Body of pancreas (tissue), 4 donors: ENCODE measurements at regions not wholly inside any gene's neighbourhood (a gene's known extent, or its start where the extent isn't known, plus 50 kb on each side); places are given as distances from the start of the nearest gene placed in this dataset.

Source experiments
- ATAC-seq: fragments of 150-250 bp; one replicate; pipeline ENCODE4 v1.9.1; 2016
- DNase-seq, 4 donors: peaks; one replicate each; pipeline ENCODE4 v3.0.0-alpha.2; 2019
- H3K27ac ChIP-seq, 4 donors: fragments of 200-600 bp; sonication (generic); 1 replicate in 3 of 4; 2 replicates in 1 of 4; pipeline versions ENCODE4 v1.5.1 to v1.6.1; 2016 to 2019; ENCODE audit warnings: mild to moderate bottlenecking in 1 of 4, mixed read lengths in 1 of 4, moderate library complexity in 1 of 4
- H3K27me3 ChIP-seq, 2 donors: fragments of 200-600 bp; sonication (generic); one replicate each; pipeline ENCODE4 v1.6.0; 2016; ENCODE audit warnings: mild to moderate bottlenecking in 1 of 2
- H3K36me3 ChIP-seq, 2 donors: fragments of 200-600 bp; sonication (generic); replicated peaks in 1 of 2; 2 replicates each; pipeline ENCODE4 v1.5.1; 2016; ENCODE audit warnings: low read depth in 2 of 2; ENCODE audit not compliant: insufficient read depth in 1 of 2
- H3K4me1 ChIP-seq: fragments of 200-600 bp; sonication (generic); one replicate; pipeline ENCODE4 v1.6.0; 2016
- H3K4me3 ChIP-seq, 2 donors: fragments of 200-600 bp; sonication (generic); 1 replicate in 1 of 2; 2 replicates in 1 of 2; pipeline ENCODE4 v1.5.1; 2016 to 2019
- H3K9me3 ChIP-seq, 3 donors: fragments of 200-600 bp; sonication (generic); 1 replicate in 2 of 3; 2 replicates in 1 of 3; pipeline ENCODE4 v1.5.1; 2016
- POLR2A ChIP-seq, 3 donors: fragments of 450-650 bp; IDR thresholded peaks; one replicate each; pipeline ENCODE4 v1.6.1; 2016; ENCODE audit warnings: antibody characterized with exemption in 3 of 3, mild to moderate bottlenecking in 2 of 3
- WGBS, 2 donors: methylation state at CpG; one replicate each; pipeline ENCODE4 v1.1.5; 2017; 5-methylcytosine and 5-hydroxymethylcytosine counted together
- intact Hi-C: fragments of 100-400 bp; cut with DNase I; formaldehyde crosslinking; loops from one replicate; pipeline ENCODE4 v1.15.1; 2023
- TF ChIP-seq, protein P1 (sequence below), 7 experiments: fragments of 450-650 bp in 4 of 7; fragments of 200-600 bp in 3 of 7; sonication (generic) in 3 of 7; IDR thresholded peaks; one replicate each; pipeline ENCODE4 v1.5.1; 2016 to 2019; ENCODE audit warnings: antibody characterized with exemption in 7 of 7

DNA sequence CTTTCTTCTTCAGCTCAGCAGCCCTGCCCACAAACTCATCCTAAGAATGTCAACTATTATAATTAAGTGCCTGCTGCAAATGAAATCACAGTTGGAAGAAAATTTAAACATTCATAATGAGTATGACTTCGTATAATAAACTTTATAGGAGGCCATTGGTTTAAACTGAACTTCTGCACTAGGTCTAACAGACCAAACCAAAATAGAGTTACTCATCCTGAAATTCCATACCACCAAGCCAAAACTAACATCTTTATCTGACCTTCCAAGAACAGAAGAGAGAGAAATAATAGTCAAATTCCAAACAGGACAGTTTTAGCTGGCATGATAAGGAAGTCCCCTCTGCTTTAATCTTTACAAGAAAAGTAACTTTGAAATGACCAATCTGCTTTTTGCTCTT lies 472.4 kb upstream of the PRMT6 start:
- Histone ChIP-seq H3K27ac (no peak overlapping the region), H3K36me3 (no peaks in the 10 kb centered on the region), H3K9me3 (no peaks in the 10 kb centered on the region), H3K27me3 (no peaks in the 10 kb centered on the region), H3K4me1 (no peaks in the 10 kb centered on the region), H3K4me3 (no peak overlapping the region)
- DNase-seq (no peak), ATAC-seq (no peak)
- TF ChIP-seq, protein P1, sequence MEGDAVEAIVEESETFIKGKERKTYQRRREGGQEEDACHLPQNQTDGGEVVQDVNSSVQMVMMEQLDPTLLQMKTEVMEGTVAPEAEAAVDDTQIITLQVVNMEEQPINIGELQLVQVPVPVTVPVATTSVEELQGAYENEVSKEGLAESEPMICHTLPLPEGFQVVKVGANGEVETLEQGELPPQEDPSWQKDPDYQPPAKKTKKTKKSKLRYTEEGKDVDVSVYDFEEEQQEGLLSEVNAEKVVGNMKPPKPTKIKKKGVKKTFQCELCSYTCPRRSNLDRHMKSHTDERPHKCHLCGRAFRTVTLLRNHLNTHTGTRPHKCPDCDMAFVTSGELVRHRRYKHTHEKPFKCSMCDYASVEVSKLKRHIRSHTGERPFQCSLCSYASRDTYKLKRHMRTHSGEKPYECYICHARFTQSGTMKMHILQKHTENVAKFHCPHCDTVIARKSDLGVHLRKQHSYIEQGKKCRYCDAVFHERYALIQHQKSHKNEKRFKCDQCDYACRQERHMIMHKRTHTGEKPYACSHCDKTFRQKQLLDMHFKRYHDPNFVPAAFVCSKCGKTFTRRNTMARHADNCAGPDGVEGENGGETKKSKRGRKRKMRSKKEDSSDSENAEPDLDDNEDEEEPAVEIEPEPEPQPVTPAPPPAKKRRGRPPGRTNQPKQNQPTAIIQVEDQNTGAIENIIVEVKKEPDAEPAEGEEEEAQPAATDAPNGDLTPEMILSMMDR (IDR thresholded peaks at IDR 0.05) = no peak
- intact Hi-C loops = no loop called here
- WGBS, 2 donors = 35 to 37% methylated on average over 1 of the region's 1 CpG

DNA sequence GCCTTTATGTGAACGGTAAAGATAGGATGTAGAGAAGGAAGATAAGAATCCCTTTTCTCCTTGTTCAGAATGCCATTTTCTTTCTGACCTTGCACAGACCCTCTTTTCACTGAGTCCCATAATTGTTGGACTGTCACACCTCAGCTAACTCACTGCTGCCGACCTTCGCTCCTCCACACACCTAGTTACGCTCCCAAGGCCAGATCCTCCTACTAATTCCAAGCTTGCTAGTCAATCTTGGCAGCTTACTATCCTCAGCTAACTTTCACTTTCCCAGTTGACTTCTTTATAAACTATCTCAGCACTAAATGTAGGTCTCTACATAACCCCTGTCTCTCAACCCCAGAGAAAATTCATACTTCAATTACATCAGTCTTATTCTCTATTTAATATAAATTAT lies 471.8 kb upstream of the PRMT6 start:
- no peak for DNase-seq
- Histone ChIP-seq H3K9me3 (no peaks in the 10 kb centered on the region), H3K4me1 (no peaks in the 10 kb centered on the region), H3K27ac (no peak overlapping the region), H3K27me3 (no peaks in the 10 kb centered on the region), H3K4me3 (no peak overlapping the region), H3K36me3 (no peaks in the 10 kb centered on the region)
- no peak for ATAC-seq
- TF ChIP-seq, protein P1 (IDR thresholded peaks at IDR 0.05) = no peak
- TF ChIP-seq POLR2A (IDR thresholded peaks at IDR 0.05) = no peak
- intact Hi-C loops = no loop called here
- 37 to 46% methylated on average over 4 of the region's 4 CpGs for WGBS, 2 donors

DNA sequence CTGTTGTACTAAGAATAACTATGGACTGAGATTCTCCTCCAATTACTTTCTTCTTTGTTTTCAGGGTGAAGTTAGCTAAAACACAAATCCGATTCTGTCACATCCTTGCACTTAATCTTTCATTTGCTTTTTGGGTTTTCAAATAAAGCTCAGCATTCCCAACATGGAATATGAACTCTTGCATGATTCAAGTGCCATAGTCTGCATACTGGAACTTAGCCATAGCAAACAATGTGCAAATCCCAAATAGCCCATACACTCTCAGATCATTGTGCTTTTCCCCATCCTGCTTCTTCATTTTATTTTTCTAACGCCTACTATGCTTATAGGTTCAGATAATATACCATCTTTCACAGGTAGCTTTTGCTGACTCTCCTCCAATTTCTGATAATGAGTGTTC lies 455.8 kb upstream of the PRMT6 start:
- intact Hi-C loops = no loop called here
- Histone ChIP-seq H3K4me1 (no peaks in the 10 kb centered on the region), H3K36me3 (no peaks in the 10 kb centered on the region), H3K27me3 (no peaks in the 10 kb centered on the region), H3K9me3 (no peaks in the 10 kb centered on the region), H3K27ac (no peak overlapping the region), H3K4me3 (no peak overlapping the region)
- WGBS, 2 donors = 26 to 37% methylated on average over 2 of the region's 2 CpGs
- ATAC-seq (no peak), DNase-seq (no peak)
- TF ChIP-seq POLR2A (IDR thresholded peaks at IDR 0.05) = no peak
- TF ChIP-seq, protein P1 (IDR thresholded peaks at IDR 0.05) = no peak

DNA sequence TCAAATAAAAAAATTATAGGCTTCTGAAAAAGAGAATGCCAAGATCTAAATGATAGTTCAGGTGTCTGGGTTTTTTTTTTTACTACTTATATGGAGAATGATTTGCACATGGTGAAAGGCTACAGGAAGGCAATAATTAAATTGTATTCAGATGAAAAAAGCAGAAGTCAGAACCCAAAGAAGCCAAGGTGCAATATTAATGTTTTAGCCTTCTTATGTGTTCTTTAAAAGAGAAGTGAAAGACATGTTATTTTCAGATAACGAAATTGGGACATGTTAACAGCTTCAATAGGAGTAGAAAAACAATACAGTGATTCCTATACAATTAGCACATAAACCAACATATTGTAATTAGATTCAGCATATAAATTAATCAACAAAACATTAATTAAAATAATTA lies 452.9 kb upstream of the PRMT6 start:
- TF ChIP-seq, protein P1 (IDR thresholded peaks at IDR 0.05) = no peak
- no peak for TF ChIP-seq POLR2A (IDR thresholded peaks at IDR 0.05)
- Histone ChIP-seq H3K9me3 (no peaks in the 10 kb centered on the region), H3K4me3 (no peak overlapping the region), H3K27me3 (no peaks in the 10 kb centered on the region), H3K4me1 (no peaks in the 10 kb centered on the region), H3K27ac (no peak overlapping the region), H3K36me3 (no peaks in the 10 kb centered on the region)
- WGBS, 2 donors = 54 to 60% methylated on average over 1 of the region's 1 CpG
- ATAC-seq = no peak
- intact Hi-C loops = no loop called here
- DNase-seq = no peak

DNA sequence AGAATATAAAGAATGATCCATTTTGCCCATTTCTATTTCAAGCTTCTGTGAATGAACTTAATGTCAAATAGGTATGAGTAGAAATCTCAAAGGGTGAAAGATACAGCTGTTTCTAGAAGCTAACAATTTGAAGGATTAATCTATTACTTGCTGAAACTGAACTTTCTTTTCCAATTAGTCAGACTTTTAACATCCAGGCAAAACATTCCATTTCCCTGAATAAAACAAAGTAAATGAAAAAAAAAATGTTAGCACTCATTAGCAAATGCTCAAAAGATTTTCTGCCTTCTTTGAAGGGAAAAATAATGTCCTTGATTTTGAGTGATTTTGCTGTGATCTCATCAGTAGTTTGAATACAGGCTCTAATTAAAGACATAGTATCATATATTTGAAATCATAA lies 447.6 kb upstream of the PRMT6 start:
- no peaks in the 10 kb centered on the region for H3K9me3 ChIP-seq
- TF ChIP-seq, protein P1 (IDR thresholded peaks at IDR 0.05) = no peak
- TF ChIP-seq POLR2A (IDR thresholded peaks at IDR 0.05) = no peak
- H3K27ac ChIP-seq = no peak overlapping the region
- H3K4me3 ChIP-seq = no peak overlapping the region
- intact Hi-C loops = no loop called here
- H3K4me1 ChIP-seq = no peaks in the 10 kb centered on the region
- ATAC-seq (no peak), DNase-seq (no peak)
- no peaks in the 10 kb centered on the region for H3K27me3 ChIP-seq
- H3K36me3 ChIP-seq = no peaks in the 10 kb centered on the region
